GM10248 (cell line): ENCODE measurements at regions not wholly inside any gene's neighbourhood (a gene's known extent, or its start where the extent isn't known, plus 50 kb on each side); places are given as distances from the start of the nearest gene placed in this dataset.

Source experiments
- CTCF ChIA-PET: fragments of 300-600 bp; sonication (Branson Sonifier 250); formaldehyde crosslinking; extraction: SDS; loops from one replicate; lab custom pipeline; 2021; ENCODE audit warnings: antibody characterized with exemption; lab: Yijun Ruan, JAX
- POLR2A ChIA-PET: fragments of 350-650 bp; sonication (Branson Sonifier 250); formaldehyde crosslinking; extraction: SDS; loops from one replicate; lab custom pipeline; 2020; ENCODE audit warnings: antibody characterized with exemption; lab: Yijun Ruan, JAX
- DNase-seq: peaks from one replicate; pipeline ENCODE4 v3.0.0; 2012; ENCODE audit errors: extremely low spot score
- CTCF ChIP-seq: IDR thresholded peaks from 2 replicates; pipeline ENCODE4 v1.5.1; 2012; ENCODE audit warnings: mild to moderate bottlenecking, low read depth; ENCODE audit errors: extremely low read depth, missing control alignments, control extremely low read depth

DNA sequence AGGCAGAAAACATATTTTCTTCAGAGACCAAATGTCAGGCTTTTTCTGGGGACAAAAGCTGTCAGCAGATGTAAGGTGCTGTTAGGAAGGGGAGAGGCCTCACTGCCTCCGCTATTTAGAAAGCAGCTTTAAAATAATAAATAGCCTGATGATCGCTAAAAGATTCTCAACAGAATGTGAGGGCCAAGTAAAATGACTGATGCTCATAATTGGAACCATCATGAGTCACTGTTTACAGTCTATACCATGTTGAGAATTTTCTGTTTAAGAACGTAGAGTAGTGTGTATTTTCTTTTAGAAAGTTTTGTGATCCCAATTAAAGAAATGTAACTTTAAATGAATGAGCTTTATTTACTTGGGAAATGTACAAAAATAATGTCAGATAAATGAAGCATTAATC is 220.0 kb downstream of the CLIC5 start:
- no peak for DNase-seq
- no peak for TF ChIP-seq CTCF
- CTCF ChIA-PET = interaction anchor here (0.8 to 1.9 kb wide), 4 partner anchors 12 to 60 kb away, joined by 3 to 6 read pairs (median 5); no protein-coding TSS in a partner anchor
- POLR2A ChIA-PET = no interaction called here

DNA sequence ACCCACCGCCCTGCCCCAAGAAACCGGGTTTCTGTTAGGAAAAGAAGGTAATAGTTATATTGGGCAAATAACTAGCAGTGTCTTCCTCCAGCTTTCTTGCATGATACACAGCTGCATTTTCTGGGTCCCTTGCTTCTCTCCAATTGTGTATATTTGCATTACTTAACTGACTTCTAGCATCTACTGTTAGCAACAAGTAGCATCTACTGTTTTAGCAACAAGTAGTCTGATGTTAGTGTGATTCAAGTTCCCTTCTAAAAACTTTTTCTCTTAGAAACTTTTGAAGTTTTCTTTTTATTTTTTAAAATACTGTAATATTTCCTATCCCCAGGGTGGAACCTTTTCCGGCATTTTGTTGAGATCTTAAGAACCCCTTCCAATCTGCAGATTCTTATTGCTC is 221.2 kb downstream of the CLIC5 start:
- DNase-seq = no peak
- ChIA-PET POLR2A (no interaction called here), CTCF (interaction anchor here (1.0 kb wide), 1 partner anchor 17 kb away, joined by 3 read pairs; no protein-coding TSS in a partner anchor)
- no peak for TF ChIP-seq CTCF

GRCh38 chr6:45791211-45792168 is 224.2 kb downstream of the CLIC5 start:
- DNase-seq = no peak
- TF ChIP-seq CTCF = no peak
- ChIA-PET CTCF (interaction anchor here (1.0 kb wide), 1 partner anchor 18 kb away, joined by 3 read pairs; no protein-coding TSS in a partner anchor), POLR2A (no interaction called here)

DNA sequence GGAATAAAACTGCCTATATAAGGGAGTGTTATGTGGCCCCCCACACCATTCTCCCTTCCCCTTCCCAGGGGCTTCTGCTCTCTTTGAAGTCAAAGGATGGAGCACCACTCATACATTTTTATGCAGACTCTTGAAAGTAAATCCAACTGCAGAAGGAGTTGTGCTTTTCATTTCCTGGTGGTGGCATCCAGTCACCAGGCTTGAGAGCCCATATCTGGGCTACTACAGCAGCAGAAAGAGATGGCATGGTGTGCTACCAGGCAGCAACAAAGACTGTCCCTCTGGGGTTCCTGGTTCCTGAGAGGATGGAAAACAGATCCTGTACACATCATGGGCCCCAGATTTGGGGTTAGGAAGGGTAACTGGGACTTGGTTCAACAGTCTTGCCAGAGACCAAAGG is 226.4 kb downstream of the CLIC5 start:
- ChIA-PET CTCF (interaction anchor here (1.0 kb wide), 1 partner anchor 20 kb away, joined by 3 read pairs; no protein-coding TSS in a partner anchor), POLR2A (no interaction called here)
- DNase-seq = no peak
- TF ChIP-seq CTCF = no peak

- POLR2A ChIA-PET = no interaction called here
- DNase-seq = no peak
- TF ChIP-seq CTCF = no peak
- CTCF ChIA-PET = no interaction called here
Observed at GRCh38 chr6:45787384-45787783, 228.3 kb downstream of the CLIC5 start.

- TF ChIP-seq CTCF = no peak
- POLR2A ChIA-PET = no interaction called here
- CTCF ChIA-PET = interaction anchor here (0.9 to 1.2 kb wide), 3 partner anchors 11 to 15 kb away, joined by 3 read pairs; no protein-coding TSS in a partner anchor
- DNase-seq = no peak
Observed at GRCh38 chr6:45786355-45786781, 229.3 kb downstream of the CLIC5 start.
